Thyroid gland (tissue), 4 donors: ENCODE measurements at regions not wholly inside any gene's neighbourhood (a gene's known extent, or its start where the extent isn't known, plus 50 kb on each side); places are given as distances from the start of the nearest gene placed in this dataset.

Source experiments
- POLR2A ChIP-seq, 2 donors: fragments of 450-650 bp; IDR thresholded peaks; one replicate each; pipeline ENCODE4 v1.6.1; 2017; ENCODE audit warnings: antibody characterized with exemption in 2 of 2, mild to moderate bottlenecking in 2 of 2, moderate library complexity in 1 of 2
- TF ChIP-seq, protein P1 (sequence below), 6 experiments: fragments of 200-600 bp in 3 of 6; fragments of 450-650 bp in 3 of 6; sonication (generic) in 3 of 6; IDR thresholded peaks; one replicate each; pipeline ENCODE4 v1.5.1; 2016 to 2019; ENCODE audit warnings: antibody characterized with exemption in 6 of 6, mild to moderate bottlenecking in 2 of 6, inconsistent platforms in 1 of 6, moderate library complexity in 1 of 6

DNA sequence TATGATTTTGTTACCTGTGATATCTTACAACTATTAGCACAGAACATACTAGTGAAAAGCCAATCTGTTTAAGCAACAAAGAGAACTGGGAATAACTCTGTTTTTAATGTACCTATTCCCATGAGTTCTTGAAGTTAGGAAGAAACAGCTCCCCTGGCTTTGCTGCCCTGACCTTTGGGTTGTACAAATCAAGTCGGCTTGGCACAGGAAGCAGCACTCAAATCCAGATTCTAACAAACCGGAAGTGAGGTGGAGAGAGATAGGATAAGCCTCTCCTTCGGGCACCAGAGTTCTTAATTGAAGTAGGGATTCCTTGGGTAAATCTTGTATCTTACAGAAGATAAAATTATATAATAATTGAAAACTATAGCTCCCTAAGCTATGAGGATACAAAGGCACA lies 144.8 kb upstream of the CPEB2 start:
- TF ChIP-seq, protein P1, sequence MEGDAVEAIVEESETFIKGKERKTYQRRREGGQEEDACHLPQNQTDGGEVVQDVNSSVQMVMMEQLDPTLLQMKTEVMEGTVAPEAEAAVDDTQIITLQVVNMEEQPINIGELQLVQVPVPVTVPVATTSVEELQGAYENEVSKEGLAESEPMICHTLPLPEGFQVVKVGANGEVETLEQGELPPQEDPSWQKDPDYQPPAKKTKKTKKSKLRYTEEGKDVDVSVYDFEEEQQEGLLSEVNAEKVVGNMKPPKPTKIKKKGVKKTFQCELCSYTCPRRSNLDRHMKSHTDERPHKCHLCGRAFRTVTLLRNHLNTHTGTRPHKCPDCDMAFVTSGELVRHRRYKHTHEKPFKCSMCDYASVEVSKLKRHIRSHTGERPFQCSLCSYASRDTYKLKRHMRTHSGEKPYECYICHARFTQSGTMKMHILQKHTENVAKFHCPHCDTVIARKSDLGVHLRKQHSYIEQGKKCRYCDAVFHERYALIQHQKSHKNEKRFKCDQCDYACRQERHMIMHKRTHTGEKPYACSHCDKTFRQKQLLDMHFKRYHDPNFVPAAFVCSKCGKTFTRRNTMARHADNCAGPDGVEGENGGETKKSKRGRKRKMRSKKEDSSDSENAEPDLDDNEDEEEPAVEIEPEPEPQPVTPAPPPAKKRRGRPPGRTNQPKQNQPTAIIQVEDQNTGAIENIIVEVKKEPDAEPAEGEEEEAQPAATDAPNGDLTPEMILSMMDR (IDR thresholded peaks at IDR 0.05), result no peak
- no peak for TF ChIP-seq POLR2A (IDR thresholded peaks at IDR 0.05)
